HG03196 (cell line): ENCODE measurements at regions not wholly inside any gene's neighbourhood (a gene's known extent, or its start where the extent isn't known, plus 50 kb on each side); places are given as distances from the start of the nearest gene placed in this dataset.
"Not testable (repeated sequence)": the region's sequence is repeated elsewhere in the genome, so short reads cannot be mapped to it uniquely, and the experiment has no call there.

Experiments
- ATAC-seq: cut with Tn5 transposase; IDR thresholded peaks from one replicate; pipeline ENCODE4 v1.9.1; 2021; ENCODE audit not compliant: unreplicated experiment

DNA sequence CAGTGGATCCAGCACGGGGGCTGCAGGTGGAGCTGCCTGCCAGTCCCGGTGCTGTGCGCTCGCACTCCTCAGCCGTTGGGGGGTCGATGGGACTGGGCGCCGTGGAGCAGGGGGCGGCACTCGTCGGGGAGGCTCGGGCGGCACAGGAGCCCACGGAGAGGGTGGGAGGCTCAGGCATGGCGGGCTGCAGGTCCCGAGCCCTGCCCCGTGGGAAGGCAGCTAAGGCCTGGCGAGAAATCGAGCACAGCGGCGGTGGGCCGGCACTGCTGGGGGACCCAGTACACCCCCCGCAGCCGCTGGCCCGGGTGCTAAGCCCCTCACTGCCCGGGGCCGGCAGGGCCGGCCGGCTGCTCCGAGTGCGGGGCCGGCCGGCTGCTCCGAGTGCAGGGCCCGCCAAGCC lies 52.3 kb upstream of the MARK1 start:
- not testable (repeated sequence) for ATAC-seq

DNA sequence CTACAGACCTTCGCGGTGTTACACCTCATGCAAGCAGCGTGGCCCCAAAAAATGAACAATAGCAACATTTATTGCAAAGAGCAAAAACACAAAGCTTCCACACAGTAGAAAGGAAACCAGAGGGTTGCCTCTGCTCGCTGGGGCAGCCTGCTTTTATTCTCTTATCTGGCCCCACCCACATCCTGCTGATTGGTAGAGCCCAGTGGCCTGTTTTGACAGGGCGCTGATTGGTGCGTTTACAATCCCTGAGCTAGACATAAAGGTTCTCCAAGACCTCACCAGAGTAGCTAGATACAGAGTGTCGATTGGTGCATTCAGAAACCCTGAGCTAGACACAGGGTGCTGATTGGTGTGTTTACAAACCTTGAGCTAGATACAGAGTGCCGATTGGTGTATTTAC lies 52.8 kb upstream of the MARK1 start:
- not testable (repeated sequence) for ATAC-seq

DNA sequence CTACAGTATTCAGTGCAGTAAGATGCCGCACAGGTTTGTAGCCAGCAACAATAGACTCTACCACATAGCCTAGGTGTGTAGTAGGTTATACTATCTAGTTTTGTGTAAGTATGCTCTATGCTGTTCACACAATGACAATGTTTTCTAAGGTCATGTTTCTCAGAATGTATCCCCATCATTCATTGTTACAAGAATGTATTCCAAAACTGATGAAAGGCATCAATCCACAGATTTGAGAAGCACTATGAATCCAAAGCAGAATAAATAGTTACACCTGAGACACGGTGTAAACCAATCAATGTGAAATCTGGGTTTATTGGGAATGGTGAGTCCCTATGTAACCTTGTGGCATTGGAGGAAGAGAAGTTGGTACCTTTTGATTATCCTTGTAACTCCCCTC lies 54.5 kb upstream of the MARK1 start:
- no peak for ATAC-seq

DNA sequence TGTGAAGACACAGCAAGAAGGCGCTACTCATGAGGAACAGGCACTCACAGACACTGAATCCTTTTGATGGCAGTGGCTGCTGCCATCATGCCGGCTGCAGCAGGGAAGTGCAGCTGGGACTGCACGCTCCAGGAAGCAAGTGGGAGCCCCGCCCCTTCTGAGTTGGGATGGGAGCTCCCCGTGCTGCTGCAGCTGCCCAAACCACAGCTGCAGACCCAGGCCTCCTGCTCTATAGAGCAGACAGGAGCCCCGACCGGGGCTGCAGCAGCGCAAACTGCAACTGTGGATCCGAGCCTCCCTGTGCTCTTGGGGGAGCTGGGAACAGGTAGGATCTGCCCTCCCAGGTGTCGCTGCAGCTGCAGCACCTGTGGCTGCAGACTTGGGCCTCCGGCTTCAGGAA lies 65.2 kb upstream of the MARK1 start:
- no peak for ATAC-seq

DNA sequence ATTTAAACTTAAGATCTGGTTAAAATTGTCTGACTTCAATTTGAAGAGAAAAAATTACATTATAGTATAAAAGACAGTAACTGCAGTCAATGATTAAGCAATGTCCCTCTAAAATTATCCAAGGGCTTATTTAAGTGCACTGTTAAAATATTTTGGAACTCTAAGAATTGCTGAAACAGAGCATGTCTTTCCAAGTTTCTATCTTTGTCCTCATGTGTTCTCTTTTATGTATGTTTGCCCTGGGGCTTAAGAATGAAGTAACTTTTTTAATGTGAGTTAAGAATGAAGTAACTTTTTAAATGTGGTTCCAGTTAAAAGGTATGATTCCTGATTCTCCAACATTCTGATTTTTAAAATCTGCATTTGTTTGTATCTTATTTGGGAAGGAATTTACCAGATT lies 69.0 kb upstream of the MARK1 start:
- no peak for ATAC-seq

DNA sequence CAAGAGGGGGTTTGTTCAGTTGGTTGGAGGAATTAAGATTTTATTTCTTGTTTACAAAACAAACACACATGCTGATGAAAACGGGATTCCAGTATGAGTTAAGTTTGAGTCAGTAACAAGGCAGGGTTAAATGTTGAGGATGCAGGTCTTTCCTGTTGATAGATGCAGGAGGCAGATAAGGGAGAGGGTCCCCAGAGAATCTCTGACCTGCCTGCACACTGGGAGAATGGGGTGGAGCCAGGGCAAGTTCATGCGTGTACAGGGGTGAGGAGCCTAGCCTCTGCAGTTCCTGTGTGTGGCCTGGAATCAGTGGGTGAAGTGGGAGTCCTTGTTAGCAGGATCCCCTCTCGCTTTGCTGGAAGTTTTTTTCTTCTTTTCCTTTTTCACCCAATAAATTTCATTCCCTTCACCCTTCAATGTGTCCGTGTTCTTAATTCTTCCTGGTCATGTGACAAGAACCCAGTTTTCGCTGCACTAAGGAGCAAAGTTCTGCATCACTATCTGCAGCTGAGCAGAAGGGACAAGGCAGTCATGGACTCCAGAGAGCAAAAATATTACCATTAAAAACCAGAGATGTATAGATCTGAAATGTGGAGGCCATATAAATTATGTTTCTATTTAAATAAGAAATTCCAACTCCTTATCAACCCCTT lies 69.9 kb upstream of the MARK1 start:
- no peak for ATAC-seq

DNA sequence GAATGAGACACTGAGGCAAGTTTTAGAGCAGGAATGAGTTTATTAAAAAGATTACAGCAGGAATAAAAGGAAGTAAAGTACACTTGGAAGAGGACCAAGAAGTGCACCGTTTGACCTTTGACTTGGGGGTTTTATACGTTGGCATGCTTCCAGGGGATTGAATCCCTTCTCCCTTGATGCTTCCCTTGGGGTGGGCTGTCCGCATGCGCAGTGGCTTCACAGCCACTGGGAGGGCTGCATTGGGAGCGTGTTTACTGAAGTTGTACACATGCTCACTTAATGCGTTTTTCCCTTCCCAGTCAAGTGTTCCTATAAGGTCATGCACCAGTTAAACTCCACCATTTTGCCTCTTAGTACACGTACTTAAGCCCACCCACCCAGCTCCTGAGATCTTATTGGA lies 72.4 kb upstream of the MARK1 start:
- ATAC-seq: no peak

DNA sequence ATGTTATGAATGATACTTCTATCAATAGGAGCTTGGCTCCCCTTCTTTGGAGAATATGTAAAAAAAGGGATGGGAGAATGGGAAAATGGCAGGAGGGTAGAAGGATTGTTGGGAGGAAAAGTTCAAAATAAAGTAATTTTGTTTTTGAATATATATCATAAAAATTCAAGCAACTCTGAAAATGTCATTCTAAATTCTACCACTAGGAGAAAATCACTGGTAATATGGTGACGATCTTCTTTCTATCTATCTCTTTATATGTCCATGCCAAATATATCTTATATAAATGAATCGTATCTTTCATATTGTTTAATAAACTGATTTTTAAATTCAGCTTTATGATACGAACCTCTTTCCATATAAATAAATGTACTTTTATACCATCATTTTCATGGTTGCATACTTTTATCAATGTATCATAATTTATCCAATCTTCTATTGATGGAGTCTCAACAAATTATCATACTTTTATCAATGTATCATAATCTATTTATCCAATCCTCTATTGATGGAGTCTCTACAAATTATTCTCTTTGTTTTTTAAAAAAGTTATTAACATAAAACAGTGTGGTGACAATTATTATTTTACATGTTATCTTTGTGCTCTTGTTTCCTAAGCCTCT lies 73.7 kb upstream of the MARK1 start:
- no peak for ATAC-seq

DNA sequence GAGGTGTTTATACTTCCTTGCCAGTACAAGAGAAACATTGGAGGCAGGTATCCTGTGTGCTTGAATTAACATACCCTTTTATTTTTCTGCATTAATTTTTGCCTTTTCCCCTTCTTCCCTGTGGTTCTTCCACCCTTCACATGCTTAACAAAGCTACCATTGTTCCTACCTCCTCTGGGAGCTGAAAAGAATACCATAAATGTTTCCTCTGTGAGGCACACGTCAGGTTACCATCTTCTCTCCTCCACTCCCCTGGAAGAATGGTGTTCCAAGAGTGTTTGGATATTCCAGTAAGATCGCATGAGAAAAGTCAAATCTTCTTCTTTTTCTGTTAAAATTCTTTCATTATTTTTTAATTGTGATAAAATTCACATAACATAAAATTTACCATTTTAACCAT lies 74.6 kb upstream of the MARK1 start:
- ATAC-seq: no peak

DNA sequence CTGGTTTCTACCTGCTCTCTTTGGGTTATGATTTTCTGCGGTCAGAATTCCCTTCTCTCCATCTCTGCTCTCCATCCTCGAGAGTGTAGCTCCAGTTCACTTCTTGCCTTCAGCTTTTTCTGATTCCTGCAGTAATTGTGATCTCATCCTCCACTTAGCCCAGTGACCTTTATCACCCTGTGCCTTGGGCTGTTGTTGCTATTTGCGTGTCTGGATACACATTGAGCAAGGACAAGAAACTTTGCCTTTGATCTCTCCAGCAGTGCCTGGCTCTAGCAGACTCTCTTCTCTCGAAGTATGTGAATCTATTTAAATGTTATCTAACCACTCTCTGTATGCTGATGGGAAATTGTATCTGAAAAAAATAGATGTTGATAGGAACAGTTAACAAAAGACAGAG lies 76.4 kb upstream of the MARK1 start:
- ATAC-seq: no peak

DNA sequence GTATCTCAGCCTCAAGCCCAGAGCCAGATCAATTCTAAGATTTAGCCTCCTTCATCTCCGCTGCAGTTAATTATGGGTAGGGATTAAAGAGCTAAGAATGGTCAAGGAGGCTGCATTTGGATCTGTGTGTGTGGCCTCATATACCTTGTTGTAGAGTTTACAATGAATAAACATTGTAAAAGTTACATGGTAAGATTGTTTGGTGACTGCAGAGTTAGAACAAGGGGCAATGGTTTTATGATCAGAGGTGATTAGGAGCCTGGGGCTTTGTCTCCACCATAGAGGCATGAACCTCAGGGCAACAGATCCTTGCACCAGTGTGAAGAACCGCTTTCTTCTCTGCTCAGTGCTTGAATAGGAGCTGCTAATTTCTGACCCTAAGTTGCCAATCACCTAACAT lies 77.0 kb upstream of the MARK1 start:
- ATAC-seq: no peak

DNA sequence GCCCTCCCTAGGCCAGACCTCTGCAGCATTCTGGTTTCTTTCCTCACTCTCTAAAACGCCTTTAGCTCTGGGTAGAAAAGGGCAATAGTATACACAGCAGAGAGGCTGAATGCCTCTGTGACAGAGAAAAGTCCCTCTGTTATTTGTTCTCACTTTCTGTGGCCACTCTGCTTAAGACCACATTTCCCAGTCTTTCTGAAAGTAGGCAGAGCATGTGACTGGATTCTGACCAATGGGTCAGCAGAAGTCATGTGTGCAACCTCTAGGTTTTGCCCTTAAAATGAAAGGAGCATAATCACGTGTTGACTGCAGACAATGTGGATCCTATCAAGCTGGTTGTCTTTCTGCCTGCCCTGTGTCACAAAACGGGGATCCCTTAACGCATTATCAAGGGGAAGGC lies 79.7 kb upstream of the MARK1 start:
- no peak for ATAC-seq

DNA sequence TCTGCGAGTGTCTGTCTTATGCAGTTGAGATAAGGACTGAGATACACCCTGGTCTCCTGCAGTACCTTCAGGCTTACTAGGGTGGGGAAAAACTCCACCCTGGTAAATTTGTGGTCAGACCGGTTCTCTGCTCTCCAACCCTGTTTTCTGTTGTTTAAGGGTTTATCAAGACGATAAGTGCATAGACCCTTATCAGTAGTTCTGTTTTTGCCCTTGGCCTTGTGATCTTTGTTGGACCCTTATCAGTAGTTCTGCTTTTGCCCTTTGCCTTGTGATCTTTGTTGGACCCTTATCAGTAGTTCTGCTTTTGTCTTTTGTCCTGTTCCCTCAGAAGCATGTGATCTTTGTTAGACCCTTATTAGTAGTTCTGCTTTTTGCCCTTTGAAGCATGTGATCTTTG lies 83.3 kb upstream of the MARK1 start:
- not testable (repeated sequence) for ATAC-seq

DNA sequence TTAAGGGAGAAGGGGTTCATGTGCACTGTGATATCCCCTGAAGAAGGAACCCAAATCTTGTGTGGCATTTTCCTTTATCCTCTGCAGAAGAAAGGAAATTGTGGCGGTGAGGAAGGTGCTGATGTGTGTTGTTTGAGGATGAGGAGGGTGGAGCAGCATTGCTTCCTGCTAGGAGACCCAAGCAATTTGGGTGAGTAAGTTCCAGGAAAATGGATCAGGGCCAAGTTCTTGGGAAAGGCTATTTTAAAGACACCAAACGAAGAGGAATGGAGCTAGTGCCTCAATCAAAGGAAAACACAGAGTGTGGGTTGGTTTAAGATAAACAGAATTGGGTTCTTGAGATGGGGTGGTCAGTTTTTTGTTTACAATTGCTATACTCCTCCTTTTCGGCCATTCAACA lies 86.7 kb upstream of the MARK1 start:
- no peak for ATAC-seq

DNA sequence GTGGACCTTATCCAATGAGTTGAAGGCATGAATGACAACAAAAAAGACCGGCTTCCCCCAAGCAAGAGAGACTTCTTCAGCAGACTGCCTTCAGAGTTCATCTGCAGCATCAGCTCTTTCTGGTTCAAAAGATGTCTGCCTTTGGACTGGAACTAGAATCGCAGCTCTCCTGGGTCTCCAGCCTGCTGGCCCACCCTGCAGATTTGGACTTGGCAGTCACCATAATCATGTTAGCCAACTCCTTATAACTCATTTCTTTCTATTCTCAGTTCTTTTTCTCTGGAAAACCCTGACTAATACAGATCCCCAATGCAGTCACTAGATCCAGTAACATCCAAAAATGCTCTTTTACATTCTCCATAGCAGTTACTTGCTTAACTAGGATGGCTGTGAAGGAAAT lies 89.2 kb upstream of the MARK1 start:
- no peak for ATAC-seq

DNA sequence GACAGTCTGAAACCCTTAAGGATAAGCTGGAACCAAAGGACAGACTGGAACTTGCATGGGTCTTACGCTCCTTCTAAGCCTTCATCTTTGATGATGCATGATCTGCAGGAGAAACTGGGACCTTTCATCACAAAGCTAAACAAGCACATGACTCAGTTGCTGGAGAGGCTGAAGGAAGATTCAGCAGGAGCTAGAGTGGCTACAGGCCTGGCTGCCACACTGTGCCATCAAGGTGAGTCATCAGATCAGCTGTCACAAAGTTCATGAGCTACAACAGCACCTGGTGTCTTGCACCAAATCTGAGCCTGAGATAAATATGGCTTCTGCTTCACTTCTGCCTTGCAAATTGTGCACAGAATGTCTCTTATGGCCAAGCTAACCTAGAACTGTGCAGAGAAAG lies 95.5 kb upstream of the MARK1 start:
- ATAC-seq: no peak

DNA sequence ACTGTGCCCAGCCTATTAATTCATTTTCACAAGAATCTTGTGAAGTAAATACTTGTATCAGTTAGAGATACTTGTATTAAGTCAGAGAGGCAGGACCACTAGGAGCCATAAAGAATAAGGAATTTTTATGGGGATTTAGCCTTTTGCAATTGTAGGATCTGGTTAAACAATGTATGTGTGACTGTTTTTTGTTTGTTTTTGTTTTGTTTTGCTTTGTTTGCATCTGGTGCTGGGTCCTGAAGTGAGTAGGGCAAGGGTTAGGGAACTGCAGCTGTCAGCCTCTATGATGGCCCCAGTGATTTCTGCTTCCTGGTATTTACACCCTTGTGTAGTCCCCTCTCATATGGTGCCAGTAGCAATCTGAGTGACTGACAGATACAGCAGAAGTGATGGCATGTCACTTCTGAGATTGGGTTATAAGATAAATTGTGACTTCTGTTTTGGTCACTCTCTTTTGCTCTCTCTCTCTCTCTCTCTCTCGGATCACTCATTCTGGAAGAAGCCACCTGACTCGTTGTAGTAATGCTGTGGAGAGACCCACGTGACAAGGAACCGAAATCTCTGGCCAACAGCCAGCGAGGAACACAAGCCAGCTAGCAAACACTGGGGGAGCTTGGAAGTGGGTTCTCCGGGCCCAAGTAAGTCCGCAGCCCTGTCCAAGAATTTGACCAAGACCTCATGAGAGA lies 96.2 kb upstream of the MARK1 start:
- ATAC-seq: no peak

DNA sequence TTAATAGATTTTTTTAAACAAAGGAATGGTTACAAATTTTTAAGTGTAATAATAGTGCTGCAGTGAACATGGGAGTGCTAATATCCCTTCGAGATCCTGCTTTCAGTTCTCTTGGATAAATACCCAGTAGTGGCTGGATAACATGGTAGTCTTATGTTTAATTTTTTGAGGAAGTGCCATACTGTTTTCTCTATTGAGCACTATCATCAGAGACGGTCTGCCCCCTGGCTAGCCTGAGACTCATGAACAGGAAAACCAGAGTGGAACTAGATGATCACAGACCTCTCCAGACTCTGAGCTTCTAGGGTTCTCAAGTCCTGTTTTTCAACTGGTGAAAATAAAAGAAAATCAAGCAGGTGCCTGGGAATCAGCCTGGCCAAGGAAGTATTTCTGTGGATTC lies 97.3 kb upstream of the MARK1 start:
- ATAC-seq: no peak

DNA sequence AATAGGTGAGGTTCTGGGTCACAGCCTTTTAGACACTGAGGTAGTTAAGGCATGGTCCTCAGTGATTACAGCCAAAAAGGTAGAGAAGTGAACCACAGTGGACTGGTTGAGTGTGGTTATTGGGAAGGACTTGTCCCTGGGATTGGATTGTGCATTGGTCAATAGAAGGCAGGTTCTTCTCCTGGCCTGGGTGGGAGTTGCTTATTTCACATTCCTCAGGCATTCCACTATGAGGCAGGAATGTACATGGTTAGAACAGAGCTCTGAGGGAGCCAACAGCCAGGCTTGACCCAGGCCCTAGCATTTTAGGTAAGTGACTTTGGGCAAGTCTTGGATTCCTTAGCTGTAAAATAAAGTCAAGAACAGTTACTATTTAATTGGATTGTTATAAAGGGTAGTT lies 97.9 kb upstream of the MARK1 start:
- ATAC-seq: no peak

DNA sequence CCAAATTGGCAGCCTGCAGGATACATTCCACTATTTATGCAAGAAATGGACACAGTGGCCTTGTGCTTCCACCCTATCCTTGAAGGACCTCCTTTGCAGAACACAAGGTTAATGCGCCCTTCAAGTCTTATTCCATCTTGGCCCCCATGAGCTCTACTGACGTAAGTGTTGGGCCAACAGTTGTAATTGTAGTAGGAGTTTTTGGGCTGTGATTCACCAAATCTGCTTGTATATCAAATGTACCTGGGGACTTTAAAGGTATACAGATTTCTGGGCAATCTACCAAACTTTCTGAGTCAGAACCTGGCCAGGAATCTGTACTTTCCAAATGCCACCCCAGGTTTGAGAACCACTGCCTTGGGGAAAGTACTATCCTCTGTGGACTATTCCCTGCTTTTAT lies 100.9 kb upstream of the MARK1 start:
- no peak for ATAC-seq

DNA sequence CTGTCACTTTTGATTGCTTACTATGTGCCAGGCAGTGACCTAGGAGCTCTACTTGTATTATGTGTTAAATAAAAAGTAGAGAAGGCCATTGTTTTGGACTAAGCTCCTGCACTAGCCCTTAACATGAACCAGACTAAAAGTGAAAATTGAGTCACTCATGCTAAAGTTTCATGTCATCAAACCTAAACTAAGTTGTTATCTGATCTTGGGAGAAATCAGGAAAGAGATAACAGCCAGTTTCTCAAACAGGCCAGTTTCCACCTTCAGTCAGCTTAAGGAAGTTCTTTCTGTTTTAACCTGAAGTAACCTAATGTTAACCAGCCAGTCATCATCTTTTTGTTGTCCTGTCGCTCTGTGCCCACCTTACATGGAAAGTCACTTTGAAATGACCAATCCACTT lies 102.1 kb upstream of the MARK1 start:
- no peak for ATAC-seq

DNA sequence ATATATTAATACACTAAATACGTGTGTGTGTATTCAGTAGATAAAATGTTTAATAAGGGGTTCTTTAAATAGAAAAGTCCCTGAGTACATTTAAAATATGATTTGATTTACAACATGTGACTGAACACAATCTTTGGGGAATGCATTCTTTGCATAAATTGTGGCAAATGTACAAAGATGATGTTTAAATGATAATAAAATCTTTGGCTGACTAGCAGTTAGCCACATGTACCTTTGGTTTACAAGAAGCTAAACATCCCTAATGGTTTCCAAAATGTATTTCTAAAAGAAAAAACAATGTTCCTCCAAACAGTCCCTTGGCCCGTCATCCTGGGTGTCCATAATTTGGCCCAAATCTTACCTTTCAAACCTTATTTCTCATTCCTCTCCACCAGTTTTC lies 106.4 kb upstream of the MARK1 start:
- no peak for ATAC-seq

DNA sequence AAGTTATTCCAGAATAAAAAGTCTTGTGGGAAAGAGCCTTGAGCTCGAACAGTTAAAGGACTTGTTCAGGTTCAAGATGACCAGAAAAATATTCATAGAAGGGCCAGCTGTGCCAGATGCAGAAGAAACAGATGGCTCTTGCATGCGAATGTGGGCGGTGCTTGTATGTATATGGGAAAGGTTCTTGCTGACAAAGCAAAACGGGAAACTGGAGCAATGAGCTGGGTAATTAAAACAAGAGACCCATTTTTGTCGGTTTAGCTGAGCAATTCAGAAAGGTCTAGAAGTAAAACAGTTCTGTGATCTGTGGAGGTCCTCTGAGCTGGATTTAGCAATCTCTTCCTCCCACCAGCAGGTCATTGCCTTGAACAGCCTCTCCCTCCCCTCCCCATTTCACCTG lies 107.2 kb upstream of the MARK1 start:
- ATAC-seq: no peak
